T47D (cell line): ENCODE measurements at regions not wholly inside any gene's neighbourhood (a gene's known extent, or its start where the extent isn't known, plus 50 kb on each side); places are given as distances from the start of the nearest gene placed in this dataset.
A peak's percentile ranks its signal among the peaks of the same experiment; 100 is the strongest.
"Not testable (repeated sequence)": the region's sequence is repeated elsewhere in the genome, so short reads cannot be mapped to it uniquely, and the experiment has no call there.

Experiments
- DNase-seq, 2 experiments: peaks; one replicate each; pipeline versions ENCODE4 v3.0.0 to v3.0.0-alpha.2; 2011 to 2012; ENCODE audit warnings: low read depth in 1 of 2, low spot score in 1 of 2
- JUND ChIP-seq: IDR thresholded peaks from 2 replicates; pipeline ENCODE4 v1.6.1; 2012; ENCODE audit warnings: low read depth
- in situ Hi-C: cut with HindIII; loops from 2 replicates; pipeline ENCODE4 v1.10.0; 2016; ENCODE audit warnings: low sequenced_read_pairs, low pct_unique_long_range_greater_than_20kb

- no peak for TF ChIP-seq JUND
- DNase-seq = no peak
- in situ Hi-C loops = no loop called here
These were observed 113.6 kb upstream of the CADM1 start for GRCh38 chr11:115617767-115618166.

DNA sequence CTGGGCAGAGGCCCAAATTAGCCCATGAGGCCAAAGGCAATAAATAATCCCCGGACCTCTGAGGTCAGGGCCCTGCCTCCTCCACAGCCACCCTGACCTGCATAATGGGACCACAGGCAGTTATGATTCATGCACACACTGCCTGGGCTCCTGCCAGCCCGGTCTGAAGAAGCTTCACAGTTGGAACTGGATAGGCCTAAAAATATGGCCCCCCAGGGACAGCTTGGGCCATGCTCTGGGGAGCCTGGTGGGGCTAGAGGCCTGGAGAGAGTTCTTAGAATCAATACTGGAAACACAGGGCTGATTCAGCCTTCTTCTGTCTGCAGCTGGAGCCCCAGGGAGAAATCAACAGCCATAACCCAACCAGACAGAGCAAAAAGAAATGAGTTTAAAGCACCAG lies 112.8 kb upstream of the CADM1 start:
- in situ Hi-C loops = no loop called here

GRCh38 chr11:115613986-115614632 lies 109.9 kb upstream of the CADM1 start:
- in situ Hi-C loops = no loop called here
- no peak for TF ChIP-seq JUND
- DNase-seq = no peak

More for the DNA sequence above, 112.8 kb upstream of the CADM1 start:
- TF ChIP-seq JUND = no peak
- DNase-seq = no peak

GRCh38 chr11:115613004-115613403 lies 108.8 kb upstream of the CADM1 start:
- TF ChIP-seq JUND = no peak
- in situ Hi-C loops = no loop called here
- no peak for DNase-seq

GRCh38 chr11:115612046-115612730 lies 108.0 kb upstream of the CADM1 start:
- no peak for TF ChIP-seq JUND
- in situ Hi-C loops = no loop called here
- DNase-seq = peak in 1 of 2 experiments; percentile 34

- no peak for DNase-seq
- TF ChIP-seq JUND = no peak
- in situ Hi-C loops = no loop called here
These were observed 107.1 kb upstream of the CADM1 start for GRCh38 chr11:115611343-115611742.

DNA sequence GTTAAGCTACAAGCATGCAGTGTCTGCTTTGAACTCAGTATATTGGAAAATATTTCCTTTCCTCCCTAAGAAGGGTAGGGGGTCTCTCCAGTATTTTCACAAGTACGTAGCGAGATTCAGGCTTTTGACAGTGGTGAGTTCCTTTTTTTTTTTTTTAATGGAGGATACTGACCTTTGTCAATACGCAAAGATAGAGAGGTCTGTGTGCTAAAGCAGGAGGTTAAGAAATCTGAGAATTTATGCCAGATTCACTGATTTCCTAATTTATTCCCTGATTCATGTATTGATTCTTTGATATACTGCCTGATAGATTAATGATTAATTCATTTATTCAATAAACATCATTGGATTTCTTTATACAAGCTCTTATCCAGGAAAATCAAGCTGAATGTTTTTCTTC lies 106.7 kb upstream of the CADM1 start:
- no peak for TF ChIP-seq JUND
- in situ Hi-C loops = no loop called here
- no peak for DNase-seq

- in situ Hi-C loops, DNase-seq: not testable (repeated sequence)
These were observed 106.0 kb upstream of the CADM1 start for GRCh38 chr11:115610234-115610633.

- in situ Hi-C loops = no loop called here
- no peak for TF ChIP-seq JUND
- no peak for DNase-seq
These were observed 104.8 kb upstream of the CADM1 start for GRCh38 chr11:115608976-115609375.

- DNase-seq = no peak
- TF ChIP-seq JUND = no peak
- in situ Hi-C loops = no loop called here
These were observed 103.5 kb upstream of the CADM1 start for GRCh38 chr11:115607621-115608221.

GRCh38 chr11:115606498-115607220 lies 102.4 kb upstream of the CADM1 start:
- in situ Hi-C loops = no loop called here
- no peak for TF ChIP-seq JUND
- DNase-seq = no peak

DNA sequence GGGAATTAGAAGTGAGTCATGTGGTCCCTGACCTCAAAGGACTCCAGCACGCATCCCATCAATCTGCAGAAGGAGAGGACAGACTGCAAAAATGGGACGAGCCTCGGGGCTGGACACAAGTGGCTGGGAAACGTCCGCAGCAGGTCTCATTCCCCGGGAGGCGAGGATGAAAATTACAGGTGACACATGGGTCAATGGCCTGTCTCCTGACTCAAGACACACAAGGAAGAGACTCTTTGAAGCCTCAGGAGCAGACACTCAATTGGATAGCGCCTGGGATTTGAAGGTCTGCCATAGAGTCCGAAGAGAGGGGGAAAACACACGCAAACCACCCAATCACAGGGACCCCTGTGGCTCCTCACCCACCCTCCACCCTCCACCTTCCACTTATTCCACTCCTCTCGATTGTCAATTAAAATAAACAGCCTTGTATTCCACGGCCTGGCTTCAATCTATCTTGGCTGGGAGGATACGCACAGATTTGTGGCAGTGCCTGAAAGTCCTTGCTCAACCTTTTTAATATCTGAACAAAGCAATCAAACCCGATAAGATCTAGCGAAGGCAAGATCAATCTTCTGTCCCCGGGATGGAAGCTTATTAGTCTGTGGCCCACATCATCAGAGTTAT lies 101.8 kb upstream of the CADM1 start:
- in situ Hi-C loops = no loop called here
- TF ChIP-seq JUND = no peak
- DNase-seq = peak in 1 of 2 experiments; percentile 36

DNA sequence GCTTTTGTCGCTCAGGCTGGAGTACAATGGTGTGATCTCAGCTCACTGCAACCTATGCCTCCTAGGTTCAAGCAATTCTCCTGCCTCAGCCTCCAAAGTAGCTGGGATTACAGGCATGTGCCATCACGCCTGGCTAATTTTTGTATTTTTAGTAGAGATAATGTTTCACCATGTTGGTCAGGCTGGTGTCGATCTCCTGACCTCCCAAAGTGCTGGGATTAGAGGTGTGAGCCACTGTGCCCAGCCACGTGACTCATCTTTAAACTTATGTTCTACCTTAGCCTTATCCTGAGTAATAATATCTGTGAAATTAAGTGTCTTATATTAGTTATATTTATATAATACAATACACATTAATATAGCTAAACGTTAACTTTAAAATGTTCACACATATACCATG lies 101.2 kb upstream of the CADM1 start:
- DNase-seq, in situ Hi-C loops: not testable (repeated sequence)
